Endodermal cell (in vitro differentiated cells): ENCODE measurements at regions not wholly inside any gene's neighbourhood (a gene's known extent, or its start where the extent isn't known, plus 50 kb on each side); places are given as distances from the start of the nearest gene placed in this dataset.
"Not testable (repeated sequence)": the region's sequence is repeated elsewhere in the genome, so short reads cannot be mapped to it uniquely, and the experiment has no call there.

Experiments used
- DNase-seq: peaks from one replicate; pipeline ENCODE4 v3.0.0-alpha.2; 2017
- H3K27ac ChIP-seq: 2 replicates; pipeline ENCODE4 v1.5.1; 2013; ENCODE audit warnings: mild to moderate bottlenecking, low read depth, low read length, moderate library complexity
- H3K27me3 ChIP-seq: 2 replicates; pipeline ENCODE4 v1.6.1; 2013; ENCODE audit warnings: mild to moderate bottlenecking, low read length, moderate library complexity; ENCODE audit not compliant: insufficient read depth, control insufficient read depth, poor library complexity, severe bottlenecking
- H3K36me3 ChIP-seq: 2 replicates; pipeline ENCODE4 v1.7.0; 2013; ENCODE audit warnings: mild to moderate bottlenecking, low read length, moderate library complexity; ENCODE audit not compliant: control insufficient read depth, insufficient read depth
- H3K4me1 ChIP-seq: one replicate; pipeline ENCODE4 v1.7.0; 2013; ENCODE audit warnings: low read length; ENCODE audit not compliant: control insufficient read depth, insufficient read depth
- H3K4me3 ChIP-seq: 2 replicates; pipeline ENCODE4 v1.5.1; 2013; ENCODE audit warnings: mild to moderate bottlenecking, low read length, moderate library complexity
- H3K9ac ChIP-seq: 2 replicates; pipeline ENCODE4 v1.6.1; 2013; ENCODE audit warnings: mild to moderate bottlenecking, low read length, moderate library complexity; ENCODE audit not compliant: poor library complexity, severe bottlenecking; ENCODE audit errors: extremely low read depth
- H3K9me3 ChIP-seq: 2 replicates; pipeline ENCODE4 v1.6.1; 2013; ENCODE audit warnings: mild to moderate bottlenecking, low read length, moderate library complexity; ENCODE audit not compliant: control insufficient read depth
- H3K27ac Mint-ChIP-seq: 2 replicates; pipeline ENCODE4 v1.8.0; 2020; ENCODE audit warnings: mixed read lengths
- H3K27me3 Mint-ChIP-seq: 2 replicates; pipeline ENCODE4 v1.8.0; 2021; ENCODE audit warnings: mild to moderate bottlenecking, mixed read lengths; ENCODE audit not compliant: insufficient read depth
- H3K36me3 Mint-ChIP-seq: 2 replicates; pipeline ENCODE4 v1.8.0; 2020; ENCODE audit warnings: low read depth, mixed read lengths
- H3K4me1 Mint-ChIP-seq: 2 replicates; pipeline ENCODE4 v1.8.0; 2020; ENCODE audit warnings: mixed read lengths
- H3K4me3 Mint-ChIP-seq: 2 replicates; pipeline ENCODE4 v1.8.0; 2020; ENCODE audit warnings: mild to moderate bottlenecking, moderate library complexity, mixed read lengths
- H3K9me3 Mint-ChIP-seq: 2 replicates; pipeline ENCODE4 v1.8.0; 2020; ENCODE audit warnings: mild to moderate bottlenecking, mixed read lengths
- WGBS, 2 experiments: methylation state at CpG; one replicate each; pipeline versions ENCODE4 v1.1.5 to v1.1.7; 2013; ENCODE audit warnings: missing lambda C conversion rate in 2 of 2, mixed read lengths in 1 of 2; ENCODE audit not compliant: insufficient coverage in 1 of 2, insufficient read length in 1 of 2; 5-methylcytosine and 5-hydroxymethylcytosine counted together
- TF ChIP-seq, protein P1 (sequence below): fragments of 200-600 bp; sonication (generic); conservative IDR thresholded peaks from 2 replicates; pipeline ENCODE4 v1.5.0; 2021; ENCODE audit warnings: antibody characterized with exemption, mild to moderate bottlenecking

DNA sequence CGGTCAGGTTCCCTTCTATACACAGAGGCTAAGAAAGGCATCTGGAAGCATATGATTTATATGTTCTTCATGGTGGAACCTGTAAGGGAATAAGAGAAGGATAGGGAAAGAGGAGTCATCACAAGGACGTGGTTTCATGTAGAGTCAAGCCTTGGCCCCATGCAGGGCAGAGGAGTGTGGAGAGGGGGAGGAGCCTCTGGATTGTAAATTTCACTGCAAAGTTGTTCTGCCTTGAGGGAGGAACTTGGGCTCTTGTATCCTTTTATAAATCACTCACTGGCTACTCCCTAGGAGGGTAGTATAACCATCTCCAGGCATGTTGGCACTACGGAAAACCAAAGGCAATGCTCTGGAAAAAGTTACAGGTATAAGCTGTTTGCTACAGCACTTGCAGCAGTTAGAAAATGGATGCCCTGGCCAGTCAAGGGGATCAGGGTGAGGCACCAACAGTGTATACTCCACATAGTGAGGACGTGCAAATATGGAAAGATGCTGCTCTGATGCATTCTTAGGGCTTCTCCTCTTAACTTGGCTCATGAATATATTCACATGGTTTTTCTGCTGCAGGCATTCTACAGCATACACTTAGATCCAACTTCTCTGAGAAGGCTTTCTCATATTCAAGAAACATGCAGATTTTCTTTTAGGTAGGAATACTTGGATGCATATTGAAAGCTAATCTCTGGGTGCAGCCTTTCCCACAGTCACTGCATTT, 60.3 kb upstream of the ZNF81 start:
- 82% methylated on average over 4 of the region's 4 CpGs; no CpG with 5 or more reads in 1 of the 2 experiments for WGBS, 2 experiments
- H3K9me3 Mint-ChIP-seq = peaks cover 71% of the 10 kb centered on the region
- TF ChIP-seq, protein P1, sequence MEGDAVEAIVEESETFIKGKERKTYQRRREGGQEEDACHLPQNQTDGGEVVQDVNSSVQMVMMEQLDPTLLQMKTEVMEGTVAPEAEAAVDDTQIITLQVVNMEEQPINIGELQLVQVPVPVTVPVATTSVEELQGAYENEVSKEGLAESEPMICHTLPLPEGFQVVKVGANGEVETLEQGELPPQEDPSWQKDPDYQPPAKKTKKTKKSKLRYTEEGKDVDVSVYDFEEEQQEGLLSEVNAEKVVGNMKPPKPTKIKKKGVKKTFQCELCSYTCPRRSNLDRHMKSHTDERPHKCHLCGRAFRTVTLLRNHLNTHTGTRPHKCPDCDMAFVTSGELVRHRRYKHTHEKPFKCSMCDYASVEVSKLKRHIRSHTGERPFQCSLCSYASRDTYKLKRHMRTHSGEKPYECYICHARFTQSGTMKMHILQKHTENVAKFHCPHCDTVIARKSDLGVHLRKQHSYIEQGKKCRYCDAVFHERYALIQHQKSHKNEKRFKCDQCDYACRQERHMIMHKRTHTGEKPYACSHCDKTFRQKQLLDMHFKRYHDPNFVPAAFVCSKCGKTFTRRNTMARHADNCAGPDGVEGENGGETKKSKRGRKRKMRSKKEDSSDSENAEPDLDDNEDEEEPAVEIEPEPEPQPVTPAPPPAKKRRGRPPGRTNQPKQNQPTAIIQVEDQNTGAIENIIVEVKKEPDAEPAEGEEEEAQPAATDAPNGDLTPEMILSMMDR = no peak

DNA sequence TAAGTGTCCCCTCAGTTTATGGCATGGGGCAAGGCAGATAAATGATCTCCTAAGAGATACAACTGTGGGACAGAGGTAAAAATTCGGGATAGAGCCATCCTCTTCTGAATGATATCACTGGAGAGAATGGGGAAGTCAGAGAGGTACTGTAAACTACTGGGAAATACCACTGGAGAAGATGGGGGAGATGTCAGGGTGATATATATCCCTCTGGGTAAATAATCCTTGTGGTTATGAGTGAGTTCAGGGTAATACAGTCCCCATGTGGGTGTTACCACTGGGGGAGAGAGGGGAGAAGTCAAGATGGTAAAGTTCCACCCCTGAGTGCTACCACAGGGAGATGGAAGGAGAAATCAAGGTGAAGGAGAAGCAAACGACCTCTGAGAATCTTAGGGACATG, 63.9 kb upstream of the ZNF81 start:
- no peak for DNase-seq
- no peaks in the 10 kb centered on the region for H3K9me3 ChIP-seq
- Mint-ChIP-seq H3K27ac (no peak overlapping the region), H3K4me3 (no peak overlapping the region), H3K27me3 (no peaks in the 10 kb centered on the region), H3K36me3 (no peaks in the 10 kb centered on the region), H3K9me3 (peaks cover 68% of the 10 kb centered on the region), H3K4me1 (no peaks in the 10 kb centered on the region)
- no peak overlapping the region for H3K27ac ChIP-seq
- WGBS, 2 experiments = 71 to 75% methylated on average over 1 to 2 of the region's 2 CpGs
- H3K36me3 ChIP-seq = no peaks in the 10 kb centered on the region
- TF ChIP-seq, protein P1 = no peak
- no peak overlapping the region for H3K4me3 ChIP-seq
- no peak overlapping the region for H3K9ac ChIP-seq
- H3K27me3 ChIP-seq = no peaks in the 10 kb centered on the region
- H3K4me1 ChIP-seq = no peaks in the 10 kb centered on the region

More for the DNA sequence above, 60.3 kb upstream of the ZNF81 start:
- Mint-ChIP-seq H3K27ac (no peak overlapping the region), H3K4me1 (no peaks in the 10 kb centered on the region), H3K36me3 (no peaks in the 10 kb centered on the region), H3K27me3 (no peaks in the 10 kb centered on the region), H3K4me3 (no peak overlapping the region)
- H3K9ac ChIP-seq = no peak overlapping the region
- H3K9me3 ChIP-seq = no peaks in the 10 kb centered on the region
- H3K4me3 ChIP-seq = no peak overlapping the region
- no peaks in the 10 kb centered on the region for H3K27me3 ChIP-seq
- no peak overlapping the region for H3K27ac ChIP-seq
- no peaks in the 10 kb centered on the region for H3K36me3 ChIP-seq
- DNase-seq = no peak
- H3K4me1 ChIP-seq = no peaks in the 10 kb centered on the region

DNA sequence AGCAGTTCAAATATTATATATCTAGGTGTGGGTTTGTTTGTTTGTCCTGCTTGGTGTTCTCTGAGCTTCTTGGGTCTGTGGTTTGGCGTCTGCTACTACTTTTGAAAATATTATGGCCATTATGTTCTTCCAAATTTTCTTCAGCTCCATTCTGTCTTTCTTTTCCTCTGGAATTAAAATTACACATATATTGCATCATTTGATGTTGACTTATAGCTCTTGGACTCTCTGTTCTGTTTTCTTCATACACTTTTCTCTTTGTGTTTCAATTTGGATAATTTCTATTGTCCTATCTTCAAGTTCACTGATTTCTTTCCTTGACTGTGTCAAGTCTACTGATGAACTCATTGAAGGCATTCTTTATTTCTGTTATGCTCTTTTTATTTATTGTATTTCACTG, 65.2 kb upstream of the ZNF81 start:
- 86% methylated on average over 1 of the region's 1 CpG; no CpG with 5 or more reads in 1 of the 2 experiments for WGBS, 2 experiments

DNA sequence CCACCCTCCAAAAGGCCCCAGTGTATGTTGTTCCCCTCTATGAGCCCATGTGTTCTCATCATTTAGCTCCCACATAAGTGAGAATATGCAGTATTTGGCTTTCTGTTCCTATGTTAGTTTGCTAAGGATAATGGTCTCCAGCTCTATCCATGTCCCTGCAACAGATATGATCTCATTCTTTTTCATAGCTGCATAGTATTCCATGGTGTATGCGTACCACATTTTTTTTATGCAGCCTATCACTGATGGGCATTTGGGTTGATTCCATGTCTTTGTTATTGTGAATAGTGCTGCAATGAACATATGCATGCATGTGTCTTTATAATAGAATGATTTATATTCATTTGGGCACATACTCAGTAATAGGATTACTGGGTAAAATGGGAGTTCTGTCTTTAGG, 73.9 kb upstream of the ZNF81 start:
- not testable (repeated sequence) for H3K9ac ChIP-seq, H3K9me3 ChIP-seq, H3K4me3 Mint-ChIP-seq, H3K36me3 ChIP-seq, H3K4me1 Mint-ChIP-seq, DNase-seq, H3K36me3 Mint-ChIP-seq, H3K27ac Mint-ChIP-seq, H3K4me1 ChIP-seq, H3K4me3 ChIP-seq, H3K27ac ChIP-seq, H3K27me3 ChIP-seq, H3K27me3 Mint-ChIP-seq
- peaks cover 41% of the 10 kb centered on the region for H3K9me3 Mint-ChIP-seq
- 90% methylated on average over 1 of the region's 1 CpG; no CpG with 5 or more reads in 1 of the 2 experiments for WGBS, 2 experiments

More for the DNA sequence above, 65.2 kb upstream of the ZNF81 start:
- no peaks in the 10 kb centered on the region for H3K36me3 Mint-ChIP-seq
- Histone ChIP-seq H3K27ac (no peak overlapping the region), H3K27me3 (no peaks in the 10 kb centered on the region), H3K9ac (no peak overlapping the region), H3K9me3 (no peaks in the 10 kb centered on the region), H3K4me1 (no peaks in the 10 kb centered on the region), H3K36me3 (no peaks in the 10 kb centered on the region), H3K4me3 (no peak overlapping the region)
- TF ChIP-seq, protein P1 = no peak
- H3K4me1 Mint-ChIP-seq = no peaks in the 10 kb centered on the region
- H3K9me3 Mint-ChIP-seq = peaks cover 60% of the 10 kb centered on the region
- no peaks in the 10 kb centered on the region for H3K27me3 Mint-ChIP-seq
- H3K4me3 Mint-ChIP-seq = no peak overlapping the region
- no peak for DNase-seq
- no peak overlapping the region for H3K27ac Mint-ChIP-seq
